ENCODE measurements at regions not wholly inside any gene's neighbourhood (a gene's known extent, or its start where the extent isn't known, plus 50 kb on each side); places are given as distances from the start of the nearest gene placed in this dataset.
"Not testable (repeated sequence)": the region's sequence is repeated elsewhere in the genome, so short reads cannot be mapped to it uniquely, and the experiment has no call there.

GRCh38 chrX:13223868-13224567 lies 95.8 kb downstream of the ATXN3L start:
- no peak for DNase-seq

GRCh38 chrX:13220916-13221315 lies 98.9 kb downstream of the ATXN3L start:
- DNase-seq: no peak

- no peak for DNase-seq
Measured at GRCh38 chrX:13219991-13220764, 99.7 kb downstream of the ATXN3L start.

GRCh38 chrX:13218758-13219157 lies 101.1 kb downstream of the ATXN3L start:
- no peak for DNase-seq

GRCh38 chrX:13216139-13216538 lies 103.7 kb downstream of the ATXN3L start:
- no peak for DNase-seq

- DNase-seq: no peak
Measured at GRCh38 chrX:13215729-13216128, 104.1 kb downstream of the ATXN3L start.

GRCh38 chrX:13212191-13212651 lies 107.6 kb downstream of the ATXN3L start:
- DNase-seq: no peak

GRCh38 chrX:13210142-13210541 lies 109.7 kb downstream of the ATXN3L start:
- DNase-seq: not testable (repeated sequence)

GRCh38 chrX:13209704-13210103 lies 110.1 kb downstream of the ATXN3L start:
- DNase-seq: not testable (repeated sequence)

GRCh38 chrX:13208281-13208935 lies 111.4 kb downstream of the ATXN3L start:
- DNase-seq: no peak

GRCh38 chrX:13203271-13203670 lies 116.6 kb downstream of the ATXN3L start:
- DNase-seq: no peak

- DNase-seq: no peak
Measured at GRCh38 chrX:13201605-13202219, 118.1 kb downstream of the ATXN3L start.

GRCh38 chrX:13200398-13200797 lies 119.5 kb downstream of the ATXN3L start:
- DNase-seq: no peak

- no peak for DNase-seq
Measured at GRCh38 chrX:13198762-13199064, 121.1 kb downstream of the ATXN3L start.

- DNase-seq: no peak
Measured at GRCh38 chrX:13198056-13198761, 121.6 kb downstream of the ATXN3L start.

GRCh38 chrX:13196782-13197181 lies 123.1 kb downstream of the ATXN3L start:
- no peak for DNase-seq

- no peak for DNase-seq
Measured at GRCh38 chrX:13195340-13195739, 124.5 kb downstream of the ATXN3L start.

GRCh38 chrX:13194291-13195103 lies 125.4 kb downstream of the ATXN3L start:
- no peak for DNase-seq

- DNase-seq: no peak
Measured at GRCh38 chrX:13190051-13190450, 129.8 kb downstream of the ATXN3L start.

- DNase-seq: no peak
Measured at GRCh38 chrX:13189380-13189779, 130.5 kb downstream of the ATXN3L start.

- DNase-seq: no peak
Measured at GRCh38 chrX:13188731-13189309, 131.0 kb downstream of the ATXN3L start.

All from C1 segment of cervical spinal cord (tissue), 14 donors.